SW480 (cell line): ENCODE measurements at regions not wholly inside any gene's neighbourhood (a gene's known extent, or its start where the extent isn't known, plus 50 kb on each side); places are given as distances from the start of the nearest gene placed in this dataset.
A peak's percentile ranks its signal among the peaks of the same experiment; 100 is the strongest.

Experiments
- DNase-seq: peaks from one replicate; pipeline ENCODE4 v3.0.0-alpha.2; 2016; ENCODE audit warnings: low spot score

DNA sequence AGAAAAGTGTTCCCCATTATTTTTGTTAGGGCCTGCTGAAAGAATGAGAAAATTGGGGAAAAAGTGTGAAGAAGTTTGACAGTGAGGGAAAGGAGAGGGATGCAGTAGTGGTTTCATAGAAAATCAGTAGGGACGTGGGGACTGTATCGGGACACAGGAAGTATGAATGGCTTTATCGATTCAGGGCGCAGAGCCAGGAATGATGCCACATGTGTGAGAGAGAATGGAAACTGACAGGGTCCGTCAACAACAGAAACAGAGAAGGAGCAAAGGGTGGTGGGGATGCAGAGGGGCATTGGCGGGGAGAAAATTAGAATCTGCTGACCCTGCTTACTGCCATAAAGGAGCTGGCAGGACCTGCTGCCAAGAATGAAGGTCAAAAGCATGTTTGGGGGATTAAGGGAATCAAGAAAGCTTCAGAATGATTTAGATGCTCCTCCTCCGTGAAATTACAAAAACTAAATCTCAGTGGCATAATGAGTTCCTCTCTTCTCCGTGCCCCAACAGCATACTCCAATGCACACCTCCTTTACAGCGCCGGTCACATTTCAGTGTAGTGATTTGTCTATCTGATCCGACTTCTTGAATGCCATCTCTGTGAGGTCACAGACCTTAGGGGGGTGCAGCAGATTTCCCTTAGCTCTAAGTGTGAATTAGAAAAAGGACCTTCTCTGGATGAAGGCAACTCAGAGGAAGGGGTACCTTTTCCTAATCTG lies 92.6 kb downstream of the EMP1 start:
- no peak for DNase-seq

DNA sequence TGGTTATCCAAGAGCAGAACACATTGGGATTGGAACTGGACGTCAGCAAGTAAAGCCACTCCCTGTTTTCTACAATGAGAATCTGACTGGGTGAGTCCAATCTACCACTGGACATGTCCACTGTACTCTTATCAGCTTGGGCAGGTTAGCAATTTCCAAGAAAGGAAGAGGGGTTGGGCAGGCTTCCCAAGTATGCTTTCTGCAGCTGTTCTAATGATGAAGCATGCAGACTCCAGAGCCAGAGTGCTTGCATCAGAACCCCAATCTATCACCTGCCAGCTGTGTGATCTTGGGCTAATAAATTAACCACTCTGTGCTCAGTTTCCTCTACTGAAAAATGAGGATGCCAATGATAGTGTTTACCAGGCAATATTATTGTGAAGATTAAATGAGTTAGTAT lies 92.0 kb downstream of the EMP1 start:
- no peak for DNase-seq

DNA sequence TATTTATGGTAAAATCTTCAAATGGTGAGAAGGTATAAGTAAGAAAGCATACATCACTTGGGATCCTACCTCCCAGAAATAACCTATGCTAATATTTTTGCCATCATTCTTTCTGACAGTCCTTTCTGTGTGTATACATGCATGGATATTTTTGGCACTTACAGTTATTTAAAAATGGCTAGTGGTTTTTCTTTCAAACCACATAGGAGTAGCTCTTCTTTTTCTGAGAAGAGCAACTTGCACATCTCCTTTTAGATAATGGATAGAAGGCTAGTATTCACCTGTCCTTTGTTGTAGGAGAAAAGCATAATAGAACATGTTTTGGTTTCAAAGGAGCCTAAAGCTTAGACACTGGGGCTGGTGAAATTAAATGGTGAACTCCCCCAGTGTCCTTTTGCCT lies 87.3 kb downstream of the EMP1 start:
- no peak for DNase-seq

DNA sequence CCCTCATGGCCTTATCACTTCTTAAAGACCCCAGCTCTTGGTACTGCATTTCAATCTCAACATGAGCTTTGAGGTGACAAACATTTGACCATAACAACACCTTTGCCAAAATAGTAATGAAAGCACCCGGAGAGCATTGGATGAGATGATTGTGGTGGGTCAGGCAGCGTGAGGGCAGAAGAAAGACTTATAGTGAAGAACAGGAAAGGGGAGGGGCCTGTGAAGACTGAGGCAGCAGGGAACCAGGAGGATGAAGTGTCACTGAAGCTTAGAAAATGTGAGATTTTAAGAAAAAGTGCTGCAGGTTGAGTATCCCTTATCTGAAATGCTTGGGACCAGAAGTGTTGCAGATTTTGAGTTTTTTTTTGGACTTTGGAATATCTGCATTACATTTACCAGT lies 86.3 kb downstream of the EMP1 start:
- DNase-seq: no peak

DNA sequence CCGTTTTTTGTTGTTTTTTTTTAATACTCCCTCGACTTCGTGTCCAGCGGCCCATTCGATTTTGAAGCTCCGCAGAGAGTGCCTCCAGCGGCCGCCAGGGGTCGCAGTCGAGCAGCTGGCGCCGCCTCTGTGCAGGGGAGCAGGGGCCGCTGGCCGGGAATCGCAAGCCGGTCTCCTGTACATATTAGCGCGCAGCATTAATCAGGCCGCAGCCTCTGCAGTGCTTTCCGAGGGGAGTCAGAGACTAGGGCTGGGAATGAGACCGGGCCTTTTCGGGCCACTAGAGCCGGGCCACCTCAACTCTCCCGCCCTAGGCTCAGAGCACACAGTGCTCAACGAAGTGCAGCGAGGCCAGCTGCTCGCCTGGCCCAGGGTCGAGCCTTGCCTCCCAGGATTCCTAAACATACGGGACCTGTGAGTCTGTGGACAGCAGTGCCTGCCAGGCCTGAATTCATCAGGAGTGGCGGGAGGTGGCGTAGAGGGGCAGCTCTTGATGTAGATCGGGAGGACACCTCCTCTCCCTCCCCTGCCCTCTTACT lies 81.8 kb downstream of the EMP1 start:
- peak; percentile 70 for DNase-seq

DNA sequence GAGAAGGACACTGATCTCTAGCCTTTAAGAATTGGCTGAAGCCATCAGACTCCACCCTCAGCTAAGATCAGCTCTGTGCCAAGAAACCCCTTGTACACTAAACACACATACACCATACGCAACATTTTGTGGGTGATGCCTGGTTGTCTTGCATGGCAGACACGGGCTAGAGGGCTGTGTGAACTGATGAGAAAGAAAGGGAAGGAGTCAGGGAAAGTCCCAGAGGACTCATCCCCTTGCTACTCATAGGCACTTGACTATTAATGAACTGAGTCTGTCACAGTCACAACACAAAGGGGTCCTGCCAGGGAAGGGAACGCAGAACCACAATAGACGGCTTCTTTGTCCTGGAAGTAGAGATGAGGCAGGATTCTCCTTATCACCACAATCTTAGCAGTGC lies 80.8 kb downstream of the EMP1 start:
- DNase-seq: no peak

DNA sequence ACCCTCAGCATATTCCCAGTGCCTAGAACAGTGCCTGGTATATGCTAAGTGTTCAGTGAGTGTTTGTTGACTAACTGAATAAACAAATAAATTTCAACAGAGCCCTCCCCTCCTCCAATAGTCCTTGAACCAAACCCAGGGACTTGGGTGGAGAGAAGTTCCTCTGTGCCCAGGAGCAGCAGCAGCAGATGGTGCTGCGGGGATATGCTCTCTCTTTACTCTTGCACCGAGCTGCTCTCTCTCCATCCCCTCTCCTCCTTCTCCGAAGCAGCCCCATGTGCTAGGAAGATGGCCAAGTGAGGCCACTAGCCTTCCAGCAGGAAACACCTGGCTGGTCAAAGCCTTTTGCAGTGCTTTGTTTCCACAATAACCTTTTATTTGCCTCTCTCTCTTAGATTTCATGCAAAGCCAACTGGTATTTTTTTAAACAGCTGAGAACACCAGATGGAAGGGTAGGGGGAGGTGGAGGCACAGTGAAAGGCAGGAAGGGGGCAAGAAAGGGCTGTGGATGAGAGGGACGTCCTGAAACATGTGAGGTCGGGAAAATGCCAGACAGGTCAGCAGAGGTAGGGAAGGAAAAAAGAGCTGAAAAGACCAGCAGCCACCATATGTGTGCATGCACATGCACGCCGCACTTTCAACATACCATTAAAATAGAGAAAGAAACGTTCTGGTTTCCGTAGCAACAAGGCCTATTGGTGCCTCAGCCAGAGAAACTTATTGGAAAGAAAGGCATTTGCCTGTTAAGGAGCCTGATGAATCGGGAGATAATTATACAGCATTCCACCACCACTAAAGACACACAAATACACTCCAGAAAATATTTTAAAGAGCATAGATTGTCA lies 78.9 kb downstream of the EMP1 start:
- DNase-seq: no peak

DNA sequence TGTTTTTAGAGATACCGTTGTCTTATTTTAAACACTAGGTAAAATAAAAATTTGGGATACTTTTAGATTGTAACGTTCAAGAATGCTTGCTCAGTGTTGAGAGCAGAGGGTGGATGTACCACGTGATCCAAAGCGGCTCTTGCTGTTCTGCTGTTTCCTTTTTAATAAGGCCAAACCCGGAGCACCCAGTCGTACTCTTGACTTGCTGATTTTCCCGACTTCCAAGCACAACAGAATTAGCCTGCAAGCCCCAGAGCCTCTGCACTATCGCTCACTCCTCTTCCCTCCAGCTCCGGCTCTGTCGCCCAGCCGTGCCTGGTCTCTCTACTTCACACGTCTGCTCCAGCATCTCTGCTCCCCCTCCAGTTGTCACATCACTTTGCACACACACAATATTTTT lies 77.3 kb downstream of the EMP1 start:
- DNase-seq: no peak

DNA sequence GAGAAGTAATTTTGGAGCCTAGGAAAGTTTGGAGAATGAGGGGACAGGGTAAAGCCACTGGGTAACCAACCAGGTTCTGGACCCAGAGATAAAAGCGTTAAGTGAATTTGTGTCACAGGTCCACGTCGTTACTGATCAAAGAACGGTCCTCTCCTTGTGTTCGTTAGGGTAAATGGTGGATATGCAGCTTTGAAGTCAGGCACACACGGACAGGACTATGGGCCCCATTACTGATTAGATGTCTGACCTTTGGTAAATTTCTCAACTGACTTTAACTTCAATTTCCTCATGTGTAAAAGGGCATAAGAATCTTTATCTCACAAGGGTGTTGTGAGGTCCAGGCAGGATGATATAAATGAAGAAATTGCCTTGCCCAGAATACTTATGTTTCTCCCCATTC lies 76.6 kb downstream of the EMP1 start:
- DNase-seq: no peak

DNA sequence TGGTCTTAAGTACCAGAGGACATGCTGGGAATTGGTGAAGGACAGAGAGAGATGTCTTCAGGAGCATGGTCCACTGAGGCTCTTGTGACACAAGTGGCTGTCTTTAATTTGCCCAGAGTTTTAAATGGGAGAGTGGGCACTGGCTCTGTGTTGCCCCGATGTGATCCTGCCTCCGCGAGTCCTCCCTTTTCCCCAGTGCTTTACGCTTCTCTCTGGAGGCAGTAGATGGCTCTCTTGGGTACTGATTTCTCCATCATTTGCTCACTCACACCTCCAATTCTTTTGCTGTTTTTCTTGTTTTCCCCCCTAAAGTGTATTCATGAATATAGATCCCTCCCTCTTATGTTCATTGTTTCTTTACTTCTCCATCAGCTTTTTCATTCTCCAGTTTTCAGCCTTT lies 74.3 kb downstream of the EMP1 start:
- DNase-seq: no peak
